Thyroid gland (tissue), 4 donors: ENCODE measurements at regions not wholly inside any gene's neighbourhood (a gene's known extent, or its start where the extent isn't known, plus 50 kb on each side); places are given as distances from the start of the nearest gene placed in this dataset.

ENCODE experiments used
- DNase-seq, 2 donors: peaks; one replicate each; pipeline ENCODE4 v3.0.0-alpha.2; 2019
- H3K27ac ChIP-seq, 3 donors: fragments of 200-600 bp; sonication (generic); 1 replicate in 2 of 3; 2 replicates in 1 of 3; pipeline ENCODE4 v1.5.1; 2016 to 2019; ENCODE audit warnings: mild to moderate bottlenecking in 1 of 3, moderate library complexity in 1 of 3
- H3K27me3 ChIP-seq: fragments of 200-600 bp; sonication (generic); one replicate; pipeline ENCODE4 v1.5.1; 2019
- H3K36me3 ChIP-seq, 2 donors: fragments of 200-600 bp; sonication (generic); one replicate each; pipeline ENCODE4 v1.5.1; 2016 to 2019
- H3K4me1 ChIP-seq, 2 donors: fragments of 200-600 bp; sonication (generic); one replicate each; pipeline ENCODE4 v1.5.1; 2017 to 2019
- H3K4me3 ChIP-seq, 3 donors: fragments of 200-600 bp; sonication (generic); replicated peaks in 1 of 3; 1 replicate in 2 of 3; 2 replicates in 1 of 3; pipeline ENCODE4 v1.5.1; 2016; ENCODE audit warnings: mild to moderate bottlenecking in 1 of 3
- H3K9me3 ChIP-seq: fragments of 200-600 bp; sonication (generic); one replicate; pipeline ENCODE4 v1.5.1; 2017
- POLR2A ChIP-seq, 2 donors: fragments of 450-650 bp; IDR thresholded peaks; one replicate each; pipeline ENCODE4 v1.6.1; 2017; ENCODE audit warnings: antibody characterized with exemption in 2 of 2, mild to moderate bottlenecking in 2 of 2, moderate library complexity in 1 of 2
- whole genome bisulfite sequencing, 2 donors: methylation state at CpG; one replicate each; pipeline ENCODE4 v1.1.5; 2017; 5-methylcytosine and 5-hydroxymethylcytosine counted together
- intact Hi-C: fragments of 100-400 bp; cut with DNase I; formaldehyde crosslinking; loops from one replicate; pipeline ENCODE4 v1.15.1; 2023
- TF ChIP-seq, protein P1 (sequence below), 6 experiments: fragments of 200-600 bp in 3 of 6; fragments of 450-650 bp in 3 of 6; sonication (generic) in 3 of 6; IDR thresholded peaks; one replicate each; pipeline ENCODE4 v1.5.1; 2016 to 2019; ENCODE audit warnings: antibody characterized with exemption in 6 of 6, mild to moderate bottlenecking in 2 of 6, inconsistent platforms in 1 of 6, moderate library complexity in 1 of 6

DNA sequence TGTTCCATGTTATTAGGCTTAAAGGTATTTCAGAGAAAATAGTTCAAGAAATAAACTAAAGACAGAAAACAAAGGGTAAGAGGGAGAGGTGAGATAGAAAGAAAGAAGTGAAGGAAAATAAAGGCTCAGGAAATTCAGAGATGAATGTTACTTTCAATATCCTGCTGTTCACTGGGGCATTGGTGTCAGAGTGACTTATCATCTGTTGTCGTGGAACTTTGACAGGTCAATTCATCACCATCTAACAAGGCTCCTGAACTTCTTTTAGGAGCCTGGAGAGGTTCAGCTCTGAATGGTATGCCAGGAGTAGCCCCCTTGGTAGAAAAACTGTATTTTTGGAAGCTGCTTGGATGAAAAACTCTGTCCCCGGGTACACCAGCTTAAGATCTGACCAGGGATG lies 100.1 kb downstream of the KLF6 start:
- no peaks in the 10 kb centered on the region for H3K27me3 ChIP-seq
- no peak for DNase-seq
- H3K4me3 ChIP-seq = no peak overlapping the region
- intact Hi-C loops = no loop called here
- no peaks in the 10 kb centered on the region for H3K36me3 ChIP-seq
- no peaks in the 10 kb centered on the region for H3K4me1 ChIP-seq
- no peak overlapping the region for H3K27ac ChIP-seq
- TF ChIP-seq, protein P1, sequence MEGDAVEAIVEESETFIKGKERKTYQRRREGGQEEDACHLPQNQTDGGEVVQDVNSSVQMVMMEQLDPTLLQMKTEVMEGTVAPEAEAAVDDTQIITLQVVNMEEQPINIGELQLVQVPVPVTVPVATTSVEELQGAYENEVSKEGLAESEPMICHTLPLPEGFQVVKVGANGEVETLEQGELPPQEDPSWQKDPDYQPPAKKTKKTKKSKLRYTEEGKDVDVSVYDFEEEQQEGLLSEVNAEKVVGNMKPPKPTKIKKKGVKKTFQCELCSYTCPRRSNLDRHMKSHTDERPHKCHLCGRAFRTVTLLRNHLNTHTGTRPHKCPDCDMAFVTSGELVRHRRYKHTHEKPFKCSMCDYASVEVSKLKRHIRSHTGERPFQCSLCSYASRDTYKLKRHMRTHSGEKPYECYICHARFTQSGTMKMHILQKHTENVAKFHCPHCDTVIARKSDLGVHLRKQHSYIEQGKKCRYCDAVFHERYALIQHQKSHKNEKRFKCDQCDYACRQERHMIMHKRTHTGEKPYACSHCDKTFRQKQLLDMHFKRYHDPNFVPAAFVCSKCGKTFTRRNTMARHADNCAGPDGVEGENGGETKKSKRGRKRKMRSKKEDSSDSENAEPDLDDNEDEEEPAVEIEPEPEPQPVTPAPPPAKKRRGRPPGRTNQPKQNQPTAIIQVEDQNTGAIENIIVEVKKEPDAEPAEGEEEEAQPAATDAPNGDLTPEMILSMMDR (IDR thresholded peaks at IDR 0.05) = no peak
- TF ChIP-seq POLR2A (IDR thresholded peaks at IDR 0.05) = no peak
- H3K9me3 ChIP-seq = no peaks in the 10 kb centered on the region
- 73 to 74% methylated on average over 2 of the region's 2 CpGs for WGBS, 2 donors

DNA sequence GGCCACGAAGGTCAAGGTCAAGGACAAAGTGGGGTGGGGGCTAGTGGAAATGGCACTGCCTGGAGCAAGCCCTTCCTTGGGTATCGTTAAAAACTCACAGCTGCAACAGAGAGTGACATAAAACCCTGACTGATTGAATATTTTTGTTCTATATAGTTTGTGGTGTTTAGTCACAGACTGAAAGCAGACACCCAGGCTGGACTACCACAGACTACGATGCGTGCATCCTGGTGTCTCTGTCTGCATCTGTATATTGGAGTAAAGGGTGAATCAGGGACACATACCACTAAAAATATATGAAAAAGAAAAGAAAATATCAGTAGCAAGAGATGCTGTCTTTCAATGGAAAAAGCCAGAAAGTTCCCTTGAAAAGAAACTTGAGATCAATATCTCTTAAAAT lies 101.4 kb downstream of the KLF6 start:
- TF ChIP-seq, protein P1 (IDR thresholded peaks at IDR 0.05) = no peak
- no peak for TF ChIP-seq POLR2A (IDR thresholded peaks at IDR 0.05)
- DNase-seq = no peak
- intact Hi-C loops = no loop called here

GRCh38 chr10:3682745-3683144 lies 102.3 kb downstream of the KLF6 start:
- intact Hi-C loops = no loop called here
- Histone ChIP-seq H3K4me1 (no peaks in the 10 kb centered on the region), H3K27ac (no peak overlapping the region), H3K27me3 (no peaks in the 10 kb centered on the region), H3K9me3 (no peaks in the 10 kb centered on the region), H3K4me3 (no peak overlapping the region), H3K36me3 (no peaks in the 10 kb centered on the region)
- WGBS, 2 donors = 93 to 95% methylated on average over 6 of the region's 6 CpGs
- DNase-seq = no peak
- TF ChIP-seq POLR2A (IDR thresholded peaks at IDR 0.05) = no peak
- TF ChIP-seq, protein P1 (IDR thresholded peaks at IDR 0.05) = no peak

More for the DNA sequence above, 101.4 kb downstream of the KLF6 start:
- Histone ChIP-seq H3K27ac (no peak overlapping the region), H3K4me3 (no peak overlapping the region), H3K36me3 (no peaks in the 10 kb centered on the region), H3K27me3 (no peaks in the 10 kb centered on the region), H3K9me3 (no peaks in the 10 kb centered on the region), H3K4me1 (no peaks in the 10 kb centered on the region)
- 91 to 95% methylated on average over 4 of the region's 4 CpGs for WGBS, 2 donors

GRCh38 chr10:3681642-3682554 lies 103.1 kb downstream of the KLF6 start:
- TF ChIP-seq POLR2A (IDR thresholded peaks at IDR 0.05) = no peak
- TF ChIP-seq, protein P1 (IDR thresholded peaks at IDR 0.05) = no peak
- WGBS, 2 donors = 81 to 83% methylated on average over 23 of the region's 23 CpGs
- Histone ChIP-seq H3K4me1 (no peaks in the 10 kb centered on the region), H3K27me3 (no peaks in the 10 kb centered on the region), H3K27ac (no peak overlapping the region), H3K9me3 (no peaks in the 10 kb centered on the region), H3K4me3 (no peak overlapping the region), H3K36me3 (no peaks in the 10 kb centered on the region)
- intact Hi-C loops = no loop called here
- no peak for DNase-seq

GRCh38 chr10:3679950-3680629 lies 104.9 kb downstream of the KLF6 start:
- H3K4me1 ChIP-seq = no peaks in the 10 kb centered on the region
- DNase-seq = no peak
- no peak for TF ChIP-seq POLR2A (IDR thresholded peaks at IDR 0.05)
- TF ChIP-seq, protein P1 (IDR thresholded peaks at IDR 0.05) = no peak
- 51 to 69% methylated on average over 8 of the region's 8 CpGs for WGBS, 2 donors
- H3K36me3 ChIP-seq = no peaks in the 10 kb centered on the region
- H3K9me3 ChIP-seq = no peaks in the 10 kb centered on the region
- intact Hi-C loops = no loop called here
- H3K4me3 ChIP-seq = no peak overlapping the region
- H3K27me3 ChIP-seq = no peaks in the 10 kb centered on the region
- no peak overlapping the region for H3K27ac ChIP-seq
